Gastroesophageal sphincter (tissue), 3 donors: ENCODE measurements at regions not wholly inside any gene's neighbourhood (a gene's known extent, or its start where the extent isn't known, plus 50 kb on each side); places are given as distances from the start of the nearest gene placed in this dataset.

Experiments
- EP300 ChIP-seq: sonication (generic); formaldehyde crosslinking; IDR thresholded peaks from one replicate; pipeline ENCODE4 v1.6.1; 2017; ENCODE audit warnings: antibody characterized with exemption, mild to moderate bottlenecking
- POLR2A ChIP-seq, 2 donors: fragments of 450-650 bp; IDR thresholded peaks; one replicate each; pipeline ENCODE4 v1.6.1; 2017; ENCODE audit warnings: antibody characterized with exemption in 2 of 2, mild to moderate bottlenecking in 2 of 2, moderate library complexity in 1 of 2
- TF ChIP-seq, protein P1 (sequence below), 4 experiments: fragments of 200-600 bp in 2 of 4; fragments of 450-650 bp in 2 of 4; sonication (generic) in 1 of 4; IDR thresholded peaks; one replicate each; pipeline ENCODE4 v1.5.1; 2017 to 2019; ENCODE audit warnings: antibody characterized with exemption in 4 of 4, mild to moderate bottlenecking in 2 of 4, moderate library complexity in 2 of 4

DNA sequence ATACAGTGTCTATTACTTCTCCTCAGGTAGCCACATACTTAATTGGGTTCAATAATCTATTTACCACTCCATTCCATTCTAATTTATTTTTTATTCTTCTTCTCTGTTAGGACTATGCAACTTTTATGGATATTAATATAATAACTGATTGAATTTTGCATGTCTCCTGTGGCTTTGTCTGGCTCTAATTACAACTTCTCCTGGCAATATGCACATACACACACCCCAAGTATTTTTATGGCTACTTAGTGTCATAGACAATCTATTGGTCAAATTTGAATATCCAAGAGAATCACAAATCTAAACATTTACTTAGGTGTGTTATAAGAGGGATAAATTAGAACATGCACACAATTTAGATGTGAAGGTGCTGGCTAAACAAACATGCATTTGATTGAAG lies 73.1 kb downstream of the BOD1L2 start:
- TF ChIP-seq, protein P1, sequence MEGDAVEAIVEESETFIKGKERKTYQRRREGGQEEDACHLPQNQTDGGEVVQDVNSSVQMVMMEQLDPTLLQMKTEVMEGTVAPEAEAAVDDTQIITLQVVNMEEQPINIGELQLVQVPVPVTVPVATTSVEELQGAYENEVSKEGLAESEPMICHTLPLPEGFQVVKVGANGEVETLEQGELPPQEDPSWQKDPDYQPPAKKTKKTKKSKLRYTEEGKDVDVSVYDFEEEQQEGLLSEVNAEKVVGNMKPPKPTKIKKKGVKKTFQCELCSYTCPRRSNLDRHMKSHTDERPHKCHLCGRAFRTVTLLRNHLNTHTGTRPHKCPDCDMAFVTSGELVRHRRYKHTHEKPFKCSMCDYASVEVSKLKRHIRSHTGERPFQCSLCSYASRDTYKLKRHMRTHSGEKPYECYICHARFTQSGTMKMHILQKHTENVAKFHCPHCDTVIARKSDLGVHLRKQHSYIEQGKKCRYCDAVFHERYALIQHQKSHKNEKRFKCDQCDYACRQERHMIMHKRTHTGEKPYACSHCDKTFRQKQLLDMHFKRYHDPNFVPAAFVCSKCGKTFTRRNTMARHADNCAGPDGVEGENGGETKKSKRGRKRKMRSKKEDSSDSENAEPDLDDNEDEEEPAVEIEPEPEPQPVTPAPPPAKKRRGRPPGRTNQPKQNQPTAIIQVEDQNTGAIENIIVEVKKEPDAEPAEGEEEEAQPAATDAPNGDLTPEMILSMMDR (IDR thresholded peaks at IDR 0.05) = no peak
- no peak for TF ChIP-seq EP300
- no peak for TF ChIP-seq POLR2A (IDR thresholded peaks at IDR 0.05)
